ENCODE measurements at regions not wholly inside any gene's neighbourhood (a gene's known extent, or its start where the extent isn't known, plus 50 kb on each side); places are given as distances from the start of the nearest gene placed in this dataset.

DNA sequence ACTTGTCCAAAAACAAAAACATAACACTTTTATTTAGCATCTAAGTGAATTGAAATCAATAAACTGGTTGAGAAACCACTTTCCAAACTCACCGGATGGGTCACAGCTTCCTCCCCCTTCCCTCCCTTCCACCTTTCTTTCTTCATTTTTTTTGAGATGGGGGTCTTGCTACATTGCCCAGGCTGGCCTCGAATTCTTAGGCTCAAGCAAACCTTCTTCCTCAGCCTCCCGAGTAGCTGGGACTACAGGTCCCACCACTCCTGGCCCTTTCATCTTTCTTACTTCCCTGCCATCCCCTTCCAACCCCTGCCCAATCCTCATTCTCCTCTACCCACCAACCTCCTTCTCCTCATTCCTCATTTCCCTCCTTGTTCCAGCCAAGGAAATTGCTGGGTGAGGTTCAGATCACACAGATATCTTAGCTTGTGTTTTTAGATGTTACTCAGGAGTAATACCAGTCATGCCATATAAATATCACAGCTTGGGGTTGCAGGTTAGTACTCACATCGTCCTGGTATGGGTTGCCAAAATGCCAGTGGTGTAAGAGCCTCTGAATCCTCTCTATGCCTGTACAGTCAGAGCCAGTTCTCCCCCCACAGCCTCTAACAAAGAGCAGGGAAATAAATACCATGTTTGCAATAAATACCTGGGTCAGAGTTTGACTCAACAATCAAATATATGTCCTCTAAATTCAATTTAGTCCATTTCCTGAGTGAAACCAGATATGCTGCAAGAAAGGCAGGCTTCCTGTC, 132.7 kb upstream of the NDUFV2 start:
- peaks cover 0 to 9% (median 0%) of the 10 kb centered on the region in 7 donors for H3K9me3 Mint-ChIP-seq
- no peak for ATAC-seq (ENCODE audit: low read depth in 2 of 2)
- DNase-seq: no peak
- peaks cover 0 to 8% of the 10 kb centered on the region in 2 donors for H3K36me3 Mint-ChIP-seq
- peaks cover 0 to 8% (median 7%) of the 10 kb centered on the region in 3 donors for H3K27me3 Mint-ChIP-seq
- peaks cover 20 to 32% (median 23%) of the 10 kb centered on the region in 3 donors for H3K4me1 Mint-ChIP-seq
- H3K27ac Mint-ChIP-seq: peak overlapping the region in 1 of 6 donors; percentile 80
- peak overlapping the region in 1 of 8 donors; percentile 16 for H3K4me3 Mint-ChIP-seq

DNA sequence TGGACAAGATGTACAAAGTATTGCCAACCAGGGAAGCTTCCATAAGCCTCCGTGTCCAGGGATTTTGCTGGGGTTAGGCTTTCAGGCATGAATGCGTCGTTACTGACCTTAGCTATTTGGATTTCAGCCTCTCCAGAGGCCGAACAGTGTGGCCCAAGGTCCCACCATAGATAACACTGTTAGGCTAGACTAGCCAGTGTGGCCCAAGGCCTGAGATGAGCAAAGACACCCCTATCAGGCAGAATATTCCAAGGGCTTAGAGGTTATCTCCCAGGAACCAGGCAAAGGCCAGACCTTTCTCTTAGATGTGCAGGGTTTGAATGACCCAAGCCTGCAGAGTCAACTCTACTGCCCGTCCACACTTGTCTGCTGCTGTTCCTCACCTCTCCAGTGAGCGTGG, 131.7 kb upstream of the NDUFV2 start:
- peak overlapping the region in 1 of 6 donors; percentile 9 for H3K27ac Mint-ChIP-seq
- H3K27me3 Mint-ChIP-seq: peaks cover 0 to 8% (median 7%) of the 10 kb centered on the region in 3 donors
- ATAC-seq (ENCODE audit: low read depth in 2 of 2): no peak
- peaks cover 0 to 8% of the 10 kb centered on the region in 2 donors for H3K36me3 Mint-ChIP-seq
- no peak for DNase-seq
- H3K4me3 Mint-ChIP-seq: no peak overlapping the region
- peaks cover 0 to 9% (median 0%) of the 10 kb centered on the region in 7 donors for H3K9me3 Mint-ChIP-seq
- peaks cover 20 to 26% (median 23%) of the 10 kb centered on the region in 3 donors for H3K4me1 Mint-ChIP-seq

DNA sequence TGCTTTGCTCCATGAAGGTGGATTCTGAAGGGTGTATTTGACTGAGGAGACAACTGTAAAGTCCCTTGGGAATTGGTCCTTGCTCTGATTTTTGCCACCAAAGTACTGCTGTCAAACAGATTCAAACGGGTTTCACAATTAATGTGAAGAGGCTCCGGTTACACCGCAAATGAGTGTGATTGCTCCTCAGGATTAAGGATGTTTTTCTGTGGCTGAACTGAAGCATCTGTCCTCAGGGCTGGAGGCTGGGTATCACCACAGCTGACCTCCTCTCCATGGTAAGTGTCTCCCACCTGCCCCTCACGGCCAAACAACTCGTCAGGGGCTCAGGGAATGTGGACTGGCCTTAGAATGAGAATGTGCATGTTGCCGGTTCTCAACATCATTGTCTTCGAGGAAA, 130.4 kb upstream of the NDUFV2 start:
- DNase-seq: no peak
- ATAC-seq (ENCODE audit: low read depth in 2 of 2): no peak
- Mint-ChIP-seq H3K27ac (no peak overlapping the region), H3K9me3 (peaks cover 0 to 9% (median 0%) of the 10 kb centered on the region in 7 donors), H3K4me1 (peaks cover 16 to 18% (median 18%) of the 10 kb centered on the region in 3 donors), H3K36me3 (peaks cover 0 to 8% of the 10 kb centered on the region in 2 donors), H3K4me3 (no peak overlapping the region), H3K27me3 (peaks cover 0 to 8% (median 7%) of the 10 kb centered on the region in 3 donors)

DNA sequence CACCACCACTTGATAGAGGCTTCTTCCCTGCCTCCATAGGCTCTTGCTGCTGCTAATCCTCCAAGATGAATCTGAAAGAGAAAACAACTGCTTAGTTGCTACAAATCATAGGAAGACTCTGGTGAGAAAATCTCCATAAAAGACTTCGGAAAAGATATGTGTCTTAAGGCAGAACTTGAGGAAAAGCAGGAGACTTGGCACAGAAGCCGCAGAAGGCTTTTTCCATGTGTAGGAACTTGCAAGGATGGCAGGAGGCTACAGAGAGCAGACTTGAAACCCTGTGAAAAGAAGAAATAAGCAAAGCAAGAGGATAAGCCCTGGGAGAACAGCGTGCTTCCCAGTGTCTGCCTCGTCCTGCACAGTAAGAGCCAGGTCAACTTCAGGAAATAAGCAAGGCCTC, 128.2 kb upstream of the NDUFV2 start:
- peaks cover 0 to 8% of the 10 kb centered on the region in 2 donors for H3K36me3 Mint-ChIP-seq
- peaks cover 7 to 22% (median 15%) of the 10 kb centered on the region in 3 donors for H3K4me1 Mint-ChIP-seq
- H3K27ac Mint-ChIP-seq: no peak overlapping the region

DNA sequence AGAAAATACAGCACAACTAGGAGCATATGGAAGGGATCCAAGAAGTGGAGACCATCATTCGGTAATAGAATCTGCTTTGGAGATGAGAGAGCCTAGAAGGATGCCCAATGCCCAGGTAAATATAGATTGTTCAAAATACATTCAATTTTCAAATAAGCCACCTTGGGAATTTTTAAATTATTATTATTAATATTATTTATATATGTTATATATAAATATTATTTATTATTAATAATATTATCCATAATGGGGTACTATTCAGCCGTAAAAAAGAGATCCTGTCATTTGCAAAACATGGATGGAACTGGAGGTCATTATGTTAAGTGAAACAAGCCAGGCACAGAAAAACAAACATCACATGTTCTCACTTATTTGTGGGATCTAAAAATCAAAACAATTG, 127.8 kb upstream of the NDUFV2 start:
- no peak for ATAC-seq (ENCODE audit: low read depth in 2 of 2)
- peaks cover 7 to 25% (median 17%) of the 10 kb centered on the region in 3 donors for H3K4me1 Mint-ChIP-seq
- H3K27ac Mint-ChIP-seq: no peak overlapping the region
- H3K27me3 Mint-ChIP-seq: peaks cover 0 to 8% (median 7%) of the 10 kb centered on the region in 3 donors
- H3K36me3 Mint-ChIP-seq: peaks cover 0 to 8% of the 10 kb centered on the region in 2 donors
- H3K9me3 Mint-ChIP-seq: peaks cover 0 to 9% (median 0%) of the 10 kb centered on the region in 7 donors
- DNase-seq: no peak
- no peak overlapping the region for H3K4me3 Mint-ChIP-seq

More for the DNA sequence above, 128.2 kb upstream of the NDUFV2 start:
- no peak for ATAC-seq (ENCODE audit: low read depth in 2 of 2)
- DNase-seq: no peak
- Mint-ChIP-seq H3K9me3 (peaks cover 0 to 9% (median 0%) of the 10 kb centered on the region in 7 donors), H3K27me3 (peaks cover 0 to 8% (median 7%) of the 10 kb centered on the region in 3 donors), H3K4me3 (no peak overlapping the region)

DNA sequence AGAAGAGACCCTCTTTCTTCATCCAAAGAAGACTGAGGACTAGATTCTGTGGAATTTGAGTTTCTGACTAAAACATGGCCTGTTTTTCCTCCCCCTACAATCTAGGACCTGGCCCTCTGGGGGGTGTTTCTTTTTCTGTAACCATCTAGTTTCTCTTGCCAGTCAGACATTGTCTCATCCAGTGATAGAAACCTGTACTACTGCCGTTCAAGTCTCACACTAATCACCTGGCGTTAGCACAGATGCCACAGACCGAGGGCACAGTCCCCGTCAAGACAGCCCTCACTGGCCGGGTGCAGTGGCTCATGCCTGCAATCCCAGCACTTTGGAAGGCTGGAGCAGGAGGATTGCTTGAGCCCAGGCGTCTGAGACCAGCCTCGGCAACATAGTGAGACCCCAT, 126.9 kb upstream of the NDUFV2 start:
- ATAC-seq (ENCODE audit: low read depth in 2 of 2) (no peak), DNase-seq (no peak)
- H3K4me1 Mint-ChIP-seq: peaks cover 10 to 27% (median 20%) of the 10 kb centered on the region in 3 donors
- H3K9me3 Mint-ChIP-seq: peaks cover 0 to 9% (median 0%) of the 10 kb centered on the region in 7 donors
- no peak overlapping the region for H3K4me3 Mint-ChIP-seq
- H3K27ac Mint-ChIP-seq: peak overlapping the region in 1 of 6 donors; percentile 28
- peaks cover 0 to 8% of the 10 kb centered on the region in 2 donors for H3K36me3 Mint-ChIP-seq
- H3K27me3 Mint-ChIP-seq: peaks cover 0 to 8% (median 7%) of the 10 kb centered on the region in 3 donors

DNA sequence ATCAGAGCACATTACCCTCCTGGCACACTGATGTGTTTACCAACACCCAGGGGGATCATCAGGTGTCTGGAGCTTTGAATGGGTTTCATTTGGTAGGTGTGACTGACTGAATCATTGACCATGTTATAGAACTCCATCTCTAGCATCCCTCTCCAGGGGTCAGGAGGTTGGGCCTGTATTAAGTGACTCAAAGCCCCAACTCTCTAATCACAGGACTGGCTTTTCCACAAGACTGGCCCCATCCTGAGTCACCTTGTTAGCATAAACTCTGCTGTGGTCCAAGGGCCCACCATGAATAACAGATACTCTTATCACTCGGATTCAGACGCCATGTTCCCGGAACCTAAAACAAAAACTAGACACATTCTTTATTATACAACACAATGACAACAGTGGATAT, 125.9 kb upstream of the NDUFV2 start:
- no peak overlapping the region for H3K4me3 Mint-ChIP-seq
- H3K27ac Mint-ChIP-seq: peak overlapping the region in 1 of 6 donors; percentile 46
- H3K27me3 Mint-ChIP-seq: peaks cover 0 to 8% (median 7%) of the 10 kb centered on the region in 3 donors

DNA sequence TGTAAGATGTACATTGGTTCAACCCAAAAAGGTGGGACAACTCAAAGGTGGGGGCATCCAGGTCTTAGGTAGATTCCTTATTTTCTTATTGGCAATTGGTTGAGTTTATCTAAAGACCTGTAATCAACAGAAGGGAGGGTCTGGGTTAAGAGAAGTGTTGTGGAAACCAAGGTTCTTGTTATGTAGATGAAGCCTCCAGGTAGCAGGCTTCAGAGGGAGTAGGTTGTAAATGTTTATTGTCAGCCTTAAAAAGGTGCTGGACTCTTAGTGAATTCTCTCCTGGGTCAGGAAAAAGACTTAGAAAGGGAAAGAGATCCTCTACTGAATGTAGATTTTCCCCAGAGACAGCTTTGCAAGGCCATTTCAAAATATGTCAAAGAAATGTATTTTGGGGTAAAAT, 125.3 kb upstream of the NDUFV2 start:
- Mint-ChIP-seq H3K4me3 (peak overlapping the region in 1 of 8 donors; percentile 4), H3K4me1 (peaks cover 17 to 31% (median 23%) of the 10 kb centered on the region in 3 donors), H3K27ac (peak overlapping the region in 3 of 6 donors; percentile 40 to 48 (median 46)), H3K27me3 (peaks cover 0 to 8% (median 7%) of the 10 kb centered on the region in 3 donors), H3K36me3 (peaks cover 0 to 8% of the 10 kb centered on the region in 2 donors), H3K9me3 (peaks cover 0 to 9% (median 0%) of the 10 kb centered on the region in 7 donors)
- DNase-seq (no peak), ATAC-seq (ENCODE audit: low read depth in 2 of 2) (no peak)

More for the DNA sequence above, 125.9 kb upstream of the NDUFV2 start:
- ATAC-seq (ENCODE audit: low read depth in 2 of 2) (no peak), DNase-seq (no peak)
- Mint-ChIP-seq H3K9me3 (peaks cover 0 to 9% (median 0%) of the 10 kb centered on the region in 7 donors), H3K4me1 (peaks cover 17 to 27% (median 23%) of the 10 kb centered on the region in 3 donors), H3K36me3 (peaks cover 0 to 8% of the 10 kb centered on the region in 2 donors)

DNA sequence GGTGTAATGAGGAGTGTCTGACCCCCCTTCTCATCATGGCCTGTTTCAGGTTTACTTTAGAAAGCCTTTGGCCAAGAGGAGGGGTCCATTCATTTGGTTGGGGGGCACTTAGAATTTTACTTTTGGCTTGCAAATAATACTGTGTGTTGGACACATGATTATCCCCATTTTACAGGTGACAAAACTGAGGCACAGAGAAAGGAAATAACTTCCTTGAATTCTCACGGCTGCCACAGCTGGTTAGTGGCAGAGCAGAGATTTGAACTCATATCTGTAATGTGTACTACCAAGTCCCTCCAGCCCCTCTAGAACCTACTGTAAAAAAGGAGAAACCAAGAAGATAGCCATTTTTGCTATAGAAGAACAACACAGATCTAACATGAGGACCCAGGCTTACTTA, 124.8 kb upstream of the NDUFV2 start:
- ATAC-seq (ENCODE audit: low read depth in 2 of 2): no peak
- peaks cover 0 to 5% of the 10 kb centered on the region in 2 donors for H3K36me3 Mint-ChIP-seq
- H3K9me3 Mint-ChIP-seq: peaks cover 0 to 9% (median 0%) of the 10 kb centered on the region in 7 donors
- H3K27me3 Mint-ChIP-seq: peaks cover 0 to 5% (median 5%) of the 10 kb centered on the region in 3 donors
- DNase-seq: no peak
- H3K4me3 Mint-ChIP-seq: peak overlapping the region in 1 of 8 donors; percentile 68
- H3K27ac Mint-ChIP-seq: peak overlapping the region in 2 of 6 donors; percentile 19 to 40
- peaks cover 17 to 37% (median 27%) of the 10 kb centered on the region in 3 donors for H3K4me1 Mint-ChIP-seq

DNA sequence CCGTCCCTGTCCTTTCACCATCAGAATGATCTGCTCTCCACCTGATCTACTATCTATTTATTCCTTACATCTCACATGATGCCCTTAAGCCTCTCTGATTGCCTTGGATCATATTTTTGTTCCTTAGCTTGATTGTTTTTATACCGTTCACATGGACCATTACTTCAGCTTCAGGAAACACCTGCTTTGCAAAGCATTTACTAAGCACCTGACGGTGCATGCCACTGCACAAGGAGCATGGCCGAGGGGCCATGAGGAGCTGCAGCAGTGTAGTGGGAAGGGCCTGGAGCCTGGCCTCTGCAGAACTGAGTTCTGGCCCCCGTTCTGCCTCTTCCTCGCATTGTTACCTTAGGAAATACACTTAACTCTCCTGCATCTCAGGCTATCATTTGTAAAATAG, 124.1 kb upstream of the NDUFV2 start:
- Mint-ChIP-seq H3K9me3 (peaks cover 0 to 4% (median 0%) of the 10 kb centered on the region in 7 donors), H3K27me3 (no peaks in the 10 kb centered on the region), H3K4me1 (peaks cover 17 to 39% (median 28%) of the 10 kb centered on the region in 3 donors), H3K4me3 (peak overlapping the region in 7 of 8 donors; percentile 0 to 55 (median 37)), H3K36me3 (no peaks in the 10 kb centered on the region), H3K27ac (peak overlapping the region; percentile 6 to 81 (median 62))
- peak; percentile 66 to 73 for ATAC-seq (ENCODE audit: low read depth in 2 of 2)
- peak; percentile 7 for DNase-seq

DNA sequence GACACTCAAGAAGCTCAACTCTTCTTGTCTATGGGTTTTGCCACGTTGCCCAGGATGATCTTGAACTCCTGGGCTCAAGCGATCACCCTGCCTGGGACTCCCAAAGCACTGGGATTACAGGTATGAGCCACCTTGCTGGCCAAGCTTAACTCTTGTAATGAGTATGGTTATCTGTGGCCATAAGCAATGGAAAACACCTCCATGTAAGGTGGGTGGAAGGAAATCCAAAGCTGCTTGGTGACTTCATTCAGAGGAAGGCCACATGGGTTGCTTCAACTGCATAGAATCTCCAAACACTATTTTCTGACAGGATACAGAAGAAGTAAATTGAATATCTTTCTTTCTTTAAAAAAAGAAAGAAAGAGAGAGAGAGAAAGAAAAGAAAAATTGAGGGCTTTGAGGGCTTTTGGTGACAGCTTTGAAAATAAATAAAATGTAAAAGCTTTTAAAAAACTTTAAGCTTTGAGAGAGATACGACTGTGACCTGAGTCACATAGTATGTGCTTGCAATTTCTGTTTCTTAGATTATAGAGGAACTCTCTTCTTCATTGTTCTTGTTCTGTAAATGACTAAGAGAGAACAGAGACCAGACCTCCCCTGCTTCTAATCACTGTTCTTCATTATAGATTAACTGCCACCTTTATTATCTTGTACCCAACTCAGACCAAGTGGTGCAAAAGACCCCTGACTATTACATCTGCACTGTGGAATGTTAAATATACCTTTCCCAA, 123.1 kb upstream of the NDUFV2 start:
- no peak for DNase-seq
- Mint-ChIP-seq H3K27me3 (no peaks in the 10 kb centered on the region), H3K4me3 (no peak overlapping the region), H3K27ac (peak overlapping the region in 2 of 6 donors; percentile 39 to 47), H3K4me1 (peaks cover 17 to 39% (median 28%) of the 10 kb centered on the region in 3 donors), H3K9me3 (no peaks in the 10 kb centered on the region), H3K36me3 (no peaks in the 10 kb centered on the region)
- ATAC-seq (ENCODE audit: low read depth in 2 of 2): no peak

DNA sequence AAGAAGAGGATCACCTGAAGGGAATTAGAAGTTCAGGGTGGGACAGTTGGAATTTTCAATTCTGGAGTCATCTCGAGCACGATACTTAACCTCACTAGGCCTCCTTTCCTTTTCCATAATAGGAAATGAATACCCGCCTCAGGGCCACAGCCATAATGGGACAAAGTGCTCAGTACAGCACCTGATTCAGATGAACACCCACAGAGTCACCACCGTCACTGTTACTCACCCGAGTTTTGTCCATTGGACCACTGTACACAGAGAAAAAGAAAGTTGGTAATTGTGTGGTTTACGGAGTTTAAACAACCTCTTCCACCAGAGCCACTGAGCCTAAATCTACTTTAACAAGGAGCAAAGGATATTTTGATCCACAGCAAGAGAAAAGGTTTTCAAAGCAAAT, 122.0 kb upstream of the NDUFV2 start:
- H3K27me3 Mint-ChIP-seq: no peaks in the 10 kb centered on the region
- H3K4me3 Mint-ChIP-seq: no peak overlapping the region
- H3K9me3 Mint-ChIP-seq: no peaks in the 10 kb centered on the region
- ATAC-seq (ENCODE audit: low read depth in 2 of 2) (no peak), DNase-seq (no peak)
- peaks cover 17 to 39% (median 28%) of the 10 kb centered on the region in 3 donors for H3K4me1 Mint-ChIP-seq
- no peaks in the 10 kb centered on the region for H3K36me3 Mint-ChIP-seq
- H3K27ac Mint-ChIP-seq: peak overlapping the region in 4 of 6 donors; percentile 22 to 53 (median 39)

DNA sequence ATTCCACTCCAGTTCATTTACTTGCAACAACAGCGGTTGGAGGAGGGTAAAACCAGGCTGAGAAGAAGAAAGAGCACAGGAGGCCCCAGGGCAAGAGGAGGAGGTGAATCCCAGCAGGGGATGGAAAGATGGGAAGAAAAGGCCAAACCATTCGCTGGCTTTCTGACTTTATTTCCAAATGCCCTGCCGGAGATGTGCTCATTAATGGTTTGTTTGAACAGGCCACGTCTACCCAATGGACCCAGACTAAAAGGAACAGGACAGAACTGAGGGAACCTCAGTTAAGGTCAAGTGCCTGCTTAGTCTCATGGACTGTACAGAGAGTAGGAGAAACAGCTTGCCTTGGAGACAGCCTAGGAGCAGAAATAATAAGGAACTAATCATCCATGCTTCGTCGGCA, 121.6 kb upstream of the NDUFV2 start:
- no peak for DNase-seq
- H3K27ac Mint-ChIP-seq: peak overlapping the region in 2 of 6 donors; percentile 46 to 53
- no peak for ATAC-seq (ENCODE audit: low read depth in 2 of 2)
- no peaks in the 10 kb centered on the region for H3K36me3 Mint-ChIP-seq
- H3K4me1 Mint-ChIP-seq: peaks cover 17 to 39% (median 28%) of the 10 kb centered on the region in 3 donors
- H3K9me3 Mint-ChIP-seq: no peaks in the 10 kb centered on the region
- no peak overlapping the region for H3K4me3 Mint-ChIP-seq
- H3K27me3 Mint-ChIP-seq: no peaks in the 10 kb centered on the region
